IPS DF 19.7 (cell line): ENCODE measurements at regions not wholly inside any gene's neighbourhood (a gene's known extent, or its start where the extent isn't known, plus 50 kb on each side); places are given as distances from the start of the nearest gene placed in this dataset.
"Not testable (repeated sequence)": the region's sequence is repeated elsewhere in the genome, so short reads cannot be mapped to it uniquely, and the experiment has no call there.

ENCODE experiments used
- DNase-seq: peaks from one replicate; pipeline ENCODE4 v3.0.0-alpha.2; 2013; ENCODE audit warnings: low read depth, low spot score

DNA sequence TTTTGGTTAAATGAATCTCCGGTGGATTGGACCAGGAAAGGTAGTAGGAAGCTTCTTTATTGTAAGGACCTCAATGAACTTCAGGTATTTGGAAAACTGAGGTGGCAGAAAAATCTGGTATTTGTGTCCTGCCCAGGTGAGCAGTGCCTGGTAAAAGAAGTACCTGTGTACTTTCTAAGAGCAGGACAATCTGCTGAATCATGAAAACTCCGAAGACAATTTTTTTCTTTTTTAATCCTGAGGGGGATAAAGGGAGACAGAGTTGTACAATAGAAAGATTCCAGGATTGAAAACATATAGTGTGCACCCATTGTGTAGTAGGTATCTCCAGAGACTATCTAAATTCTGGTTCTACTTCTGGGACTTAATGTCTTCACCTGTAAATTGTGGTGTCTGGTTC is 191.8 kb upstream of the SPOPL start:
- DNase-seq: no peak

DNA sequence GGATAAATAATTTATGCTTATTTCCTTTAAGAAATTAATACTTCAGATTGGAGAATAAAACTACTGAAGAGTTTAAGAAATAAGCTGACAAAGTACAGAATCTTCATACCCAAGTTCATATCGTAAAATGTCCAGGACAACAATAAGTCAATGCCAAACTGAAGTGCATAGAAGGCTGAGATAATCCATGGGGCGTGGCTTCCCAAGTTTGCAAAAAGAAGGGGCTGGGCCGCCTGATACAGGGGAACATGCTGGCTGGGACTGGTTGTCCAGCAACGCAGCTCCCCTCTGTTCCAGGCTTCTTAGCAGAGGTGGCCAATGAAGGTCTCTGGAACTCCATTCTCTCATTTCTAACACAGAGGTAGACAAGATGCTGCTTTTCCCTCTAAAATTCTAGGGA is 189.5 kb upstream of the SPOPL start:
- DNase-seq: no peak

GRCh38 chr2:138315619-138316018 is 186.0 kb upstream of the SPOPL start:
- DNase-seq: not testable (repeated sequence)

DNA sequence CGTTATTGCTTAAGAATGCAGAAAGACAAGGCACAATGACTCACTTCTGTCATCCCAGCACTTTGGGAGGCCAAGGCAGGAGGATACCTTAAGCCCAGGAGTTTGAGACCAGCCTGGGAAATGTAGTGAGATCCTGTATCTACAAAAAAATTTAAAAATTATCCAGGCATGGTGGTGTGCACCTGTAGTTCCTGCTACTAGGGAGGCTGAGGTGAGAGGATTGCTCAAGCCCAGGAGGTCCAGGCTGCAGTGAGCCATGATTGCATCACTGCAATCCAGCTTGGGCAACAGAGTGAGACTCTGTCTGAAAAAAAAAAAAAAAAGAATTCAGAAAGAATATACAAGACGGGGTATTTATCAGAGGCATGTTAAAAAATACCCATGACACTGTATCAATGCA is 182.0 kb upstream of the SPOPL start:
- no peak for DNase-seq

GRCh38 chr2:138321458-138321857 is 180.1 kb upstream of the SPOPL start:
- no peak for DNase-seq

GRCh38 chr2:138323382-138324067 is 178.0 kb upstream of the SPOPL start:
- no peak for DNase-seq

DNA sequence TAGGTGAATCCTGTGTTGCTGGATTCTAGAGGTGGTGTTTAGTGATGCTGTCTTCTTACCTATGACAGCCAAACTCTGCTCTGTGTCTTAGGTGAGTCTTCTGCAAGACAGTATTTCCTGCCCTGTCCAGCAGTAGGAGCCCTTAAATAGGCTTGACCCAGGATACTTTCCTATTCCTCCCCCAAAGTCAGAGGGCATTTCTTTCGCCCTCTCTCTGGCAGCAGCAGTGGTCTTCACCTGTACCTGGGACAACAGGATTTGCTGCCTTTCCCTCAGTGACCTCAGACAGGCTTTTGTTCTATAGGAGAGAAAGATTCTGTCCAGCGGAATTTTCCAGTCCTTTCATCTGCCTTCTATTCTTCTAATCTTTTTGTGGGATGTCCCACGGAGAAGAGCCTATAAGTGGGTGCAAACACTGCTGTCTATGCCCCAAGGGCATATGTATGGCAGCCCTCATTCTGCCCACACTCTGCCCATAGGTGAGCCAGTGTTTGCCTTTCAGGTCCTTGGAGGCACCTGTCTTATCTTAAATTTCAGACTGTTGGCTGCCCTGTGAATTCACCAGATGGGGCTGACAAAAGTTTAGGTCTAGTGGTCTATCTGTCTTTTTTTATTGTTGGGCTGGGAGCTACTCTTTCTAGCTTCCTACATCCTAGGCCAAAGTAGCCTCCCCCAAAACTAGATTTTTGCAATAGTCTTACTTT is 177.3 kb upstream of the SPOPL start:
- no peak for DNase-seq

DNA sequence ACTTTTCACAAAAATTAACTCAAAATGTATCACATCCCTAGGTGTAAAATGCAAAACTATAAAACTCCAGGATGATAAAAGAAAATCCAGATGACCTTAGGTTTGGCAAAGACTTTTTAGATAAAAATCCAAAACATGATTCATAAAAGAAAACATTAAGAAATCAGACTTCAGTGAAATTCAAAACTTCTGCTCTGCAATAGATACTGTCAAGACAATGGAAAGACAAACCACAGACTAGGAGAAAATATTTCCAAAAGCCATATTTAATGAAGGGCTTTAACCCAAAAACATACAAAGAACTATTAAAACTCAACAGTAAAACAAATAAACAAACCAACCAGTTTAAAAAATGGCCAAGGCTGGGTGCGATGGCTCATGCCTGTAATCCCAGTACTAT is 173.6 kb upstream of the SPOPL start:
- DNase-seq: no peak

DNA sequence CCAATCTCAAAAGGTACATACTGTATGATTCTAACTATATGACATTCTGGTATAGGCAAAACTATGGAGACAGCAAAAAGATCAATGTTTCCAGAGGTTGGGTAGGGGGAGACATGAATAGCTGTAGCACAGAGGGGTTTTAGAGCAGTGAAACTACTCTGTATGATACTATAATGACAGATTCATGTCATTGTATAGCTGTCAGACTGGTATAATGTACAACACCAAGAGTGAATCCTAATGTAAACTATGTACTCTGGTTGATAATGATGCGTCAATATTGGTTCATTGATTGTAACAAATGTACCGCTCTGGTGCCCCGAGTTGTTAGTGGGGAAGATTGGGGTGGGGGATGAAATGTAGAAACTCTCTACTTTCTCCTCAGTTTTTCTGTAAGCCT is 172.4 kb upstream of the SPOPL start:
- DNase-seq: no peak

GRCh38 chr2:138329591-138329990 is 172.0 kb upstream of the SPOPL start:
- DNase-seq: no peak

GRCh38 chr2:138333121-138333520 is 168.4 kb upstream of the SPOPL start:
- no peak for DNase-seq

GRCh38 chr2:138333677-138334076 is 167.9 kb upstream of the SPOPL start:
- DNase-seq: no peak

DNA sequence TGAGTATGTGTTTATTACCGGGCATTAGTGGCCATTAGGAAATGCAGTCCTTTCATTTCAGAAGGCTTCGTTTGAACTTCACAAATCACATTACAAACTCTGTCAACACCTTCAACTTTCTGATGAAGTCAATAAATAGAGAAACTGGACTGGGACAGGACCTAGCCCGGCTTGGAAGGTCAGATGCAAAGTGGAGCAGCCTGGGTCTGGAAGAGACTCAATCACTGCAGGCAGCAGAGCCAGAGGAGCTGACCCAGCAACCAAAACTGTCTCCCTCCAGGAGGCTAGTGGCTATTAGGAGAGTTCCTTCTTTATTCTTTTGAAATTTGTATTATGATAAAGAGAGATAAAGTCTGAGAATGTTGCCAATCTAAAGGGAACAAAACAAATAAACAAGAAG is 167.2 kb upstream of the SPOPL start:
- no peak for DNase-seq

- DNase-seq: no peak
These were observed 166.5 kb upstream of the SPOPL start for GRCh38 chr2:138335036-138335435.

- DNase-seq: no peak
These were observed 165.4 kb upstream of the SPOPL start for GRCh38 chr2:138336146-138336545.

DNA sequence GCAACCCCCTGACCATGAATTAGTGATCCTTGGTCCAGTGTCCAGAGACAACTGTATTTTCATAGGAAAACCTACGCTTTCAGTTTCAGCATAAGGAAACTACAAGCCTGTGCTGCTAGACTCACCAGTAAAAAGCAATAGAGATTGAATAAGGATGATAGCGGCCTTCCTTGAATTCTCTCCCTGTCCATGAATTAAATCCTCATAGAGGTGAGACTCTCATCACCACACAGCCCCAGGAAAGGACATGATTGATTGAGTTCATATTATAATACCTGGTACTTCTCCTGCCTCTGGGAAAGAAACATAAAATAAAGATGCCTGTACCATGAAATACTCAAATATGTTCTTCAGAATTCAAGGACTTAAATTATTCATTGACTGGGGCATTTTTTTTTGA is 146.3 kb upstream of the SPOPL start:
- no peak for DNase-seq

- no peak for DNase-seq
These were observed 145.4 kb upstream of the SPOPL start for GRCh38 chr2:138356178-138356577.

DNA sequence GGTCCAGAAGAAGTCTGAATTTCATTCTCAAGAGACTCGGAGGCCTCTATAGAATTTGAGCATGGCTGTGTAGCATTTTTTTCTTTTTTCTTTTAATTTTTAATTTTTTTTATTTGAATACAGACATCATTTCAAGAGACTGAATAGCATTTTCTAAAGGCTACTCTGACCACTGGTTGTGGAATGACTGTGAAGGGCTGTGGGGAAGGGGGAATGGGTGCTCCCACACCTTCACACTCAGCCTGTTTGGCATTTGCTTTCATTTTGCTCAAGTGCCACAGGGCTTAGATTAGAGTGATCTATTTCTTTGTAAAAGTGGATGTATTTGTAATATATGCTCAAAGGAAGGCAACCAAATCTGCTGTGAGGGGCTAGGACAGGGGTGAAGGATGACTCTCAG is 142.0 kb upstream of the SPOPL start:
- no peak for DNase-seq

DNA sequence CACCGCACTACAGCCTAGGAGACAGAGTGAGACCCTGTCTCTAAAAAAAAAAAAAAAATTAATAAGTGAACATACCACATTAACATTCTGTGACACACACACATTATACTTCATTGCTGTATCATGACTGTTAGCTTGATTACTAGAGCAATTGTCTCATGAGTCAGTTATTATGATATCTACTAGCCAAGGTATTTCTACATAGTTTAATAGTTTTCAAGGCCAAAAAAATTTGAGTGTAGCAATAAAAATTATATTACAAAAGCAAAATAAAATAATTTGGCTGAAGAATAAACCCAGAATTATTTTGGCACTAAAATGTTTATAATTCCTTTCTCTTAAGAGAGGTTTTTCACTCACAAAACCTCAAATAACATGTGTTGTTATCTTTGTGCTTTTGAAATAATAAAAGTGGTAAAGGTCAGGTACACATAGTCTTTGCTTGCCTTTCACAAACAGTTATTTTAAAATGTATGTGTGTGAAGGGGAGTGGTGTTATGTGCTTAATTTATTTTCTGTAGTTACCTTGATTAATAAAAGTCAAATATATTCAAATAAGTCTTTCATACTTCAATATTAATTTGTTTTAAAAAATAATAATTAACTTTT is 136.9 kb upstream of the SPOPL start:
- no peak for DNase-seq

GRCh38 chr2:138365581-138365980 is 136.0 kb upstream of the SPOPL start:
- DNase-seq: no peak

DNA sequence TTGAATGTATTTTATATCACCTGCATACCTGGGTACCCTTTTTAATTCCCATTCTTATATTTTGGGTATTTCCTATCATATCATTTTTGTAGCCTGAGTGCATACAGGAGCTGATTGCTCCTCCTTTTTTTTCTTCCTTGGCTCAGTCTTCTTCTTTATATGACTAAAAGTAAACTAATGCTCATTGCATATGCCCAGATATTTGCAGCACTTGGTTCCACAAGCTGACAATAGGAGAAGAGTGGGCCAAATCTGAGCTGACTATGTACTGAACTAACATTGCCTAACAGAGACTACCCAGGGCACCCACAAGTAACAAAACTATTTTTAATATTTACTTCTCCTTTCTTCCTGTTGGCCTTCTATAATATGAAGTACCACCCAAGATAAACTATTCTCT is 131.7 kb upstream of the SPOPL start:
- DNase-seq: no peak

DNA sequence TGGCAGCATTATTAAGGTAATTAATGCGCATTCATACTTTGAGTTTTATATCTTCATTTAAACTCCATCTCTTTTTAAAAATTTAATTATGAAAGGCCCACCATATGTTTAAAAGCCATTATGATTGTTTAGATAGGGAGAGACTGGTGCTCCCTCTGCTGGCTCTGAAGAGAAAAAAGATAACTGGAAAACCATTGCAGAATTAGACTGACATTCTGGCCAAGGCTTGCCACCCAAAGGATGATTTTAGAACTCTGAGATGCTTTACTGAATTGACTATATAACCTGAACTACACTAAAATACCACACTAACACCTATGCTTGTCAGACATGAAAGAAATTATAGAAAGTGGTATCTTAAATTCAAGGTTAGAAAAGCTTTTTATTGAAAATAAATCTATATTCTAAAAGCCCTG is 127.6 kb upstream of the SPOPL start:
- no peak for DNase-seq

- no peak for DNase-seq
These were observed 120.2 kb upstream of the SPOPL start for GRCh38 chr2:138381373-138381772.
